ENCODE measurements at regions not wholly inside any gene's neighbourhood (a gene's known extent, or its start where the extent isn't known, plus 50 kb on each side); places are given as distances from the start of the nearest gene placed in this dataset.

DNA sequence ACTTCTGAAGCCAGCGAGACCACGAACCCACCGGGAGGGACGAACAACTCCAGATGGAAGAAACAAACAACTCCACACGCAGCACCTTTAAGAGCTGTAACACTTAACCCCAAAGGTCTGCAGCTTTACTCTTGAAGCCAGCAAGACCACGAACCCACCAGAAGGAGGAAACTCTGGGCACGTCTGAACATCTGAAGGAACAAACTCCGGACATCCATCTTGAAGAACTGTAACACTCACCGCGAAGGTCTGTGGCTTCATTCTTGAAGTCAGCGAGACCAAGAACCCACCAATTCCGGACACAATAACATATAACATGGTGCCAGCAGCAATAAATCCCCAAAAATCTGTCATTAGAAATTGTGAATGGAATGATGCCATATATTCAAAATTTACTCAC is 180.9 kb downstream of the TLE1 start:
- Mint-ChIP-seq H3K36me3 (ENCODE audit: low read depth) (no peaks in the 10 kb centered on the region), H3K4me3 (no peak overlapping the region), H3K27ac (no peak overlapping the region), H3K27me3 (ENCODE audit: low read depth) (no peaks in the 10 kb centered on the region), H3K9me3 (ENCODE audit: insufficient read depth) (no peaks in the 10 kb centered on the region), H3K4me1 (ENCODE audit: low read depth) (no peaks in the 10 kb centered on the region)
- DNase-seq = no peak
- ChIA-PET CTCF (no interaction called here), POLR2A (no interaction called here)
- no peak for ATAC-seq

DNA sequence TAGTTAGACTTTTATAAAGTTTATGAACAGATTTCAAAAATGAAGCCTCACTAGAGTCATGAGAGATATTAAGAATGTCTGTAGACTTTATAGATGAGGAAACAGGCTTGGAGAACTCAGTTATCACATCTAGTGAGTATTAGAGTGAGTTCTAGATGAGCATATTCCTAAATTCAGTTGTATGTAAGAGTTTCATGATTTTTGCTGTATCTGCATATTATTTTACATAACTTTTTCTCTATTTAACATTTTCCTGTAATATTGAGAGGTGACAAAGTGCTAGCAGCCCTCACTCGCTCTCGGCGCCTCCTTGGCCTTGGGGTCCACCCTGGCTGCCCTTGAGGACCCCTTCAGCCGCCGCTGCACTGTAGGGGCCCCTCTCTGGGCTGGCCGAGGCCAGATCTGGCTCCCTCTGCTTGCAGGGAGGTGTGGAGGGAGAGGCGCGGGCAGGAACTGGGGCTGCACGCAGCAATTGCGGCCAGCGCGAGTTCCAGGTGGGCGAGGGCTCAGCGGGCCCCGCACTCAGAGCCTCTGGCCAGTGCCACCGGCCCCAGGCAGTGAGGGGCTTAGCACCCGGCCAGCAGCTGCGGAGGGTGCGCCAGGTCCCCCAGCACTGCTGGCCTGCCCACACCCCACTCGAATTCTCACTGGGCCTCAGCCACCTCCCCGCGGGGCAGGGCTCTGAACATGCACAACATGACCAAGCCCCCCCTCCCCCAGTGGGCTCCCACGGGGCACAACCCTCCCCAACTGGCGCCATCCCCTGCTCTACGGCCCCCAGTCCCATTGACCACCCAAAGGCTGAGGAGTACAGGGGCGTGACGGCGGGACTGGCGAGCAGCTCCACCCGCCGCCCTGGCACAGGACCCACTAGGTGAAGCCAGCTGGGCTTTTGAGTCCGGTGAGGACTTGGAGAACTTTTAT is 182.1 kb downstream of the TLE1 start:
- H3K36me3 Mint-ChIP-seq (ENCODE audit: low read depth) = no peaks in the 10 kb centered on the region
- ATAC-seq (no peak), DNase-seq (no peak)
- no peak overlapping the region for H3K27ac Mint-ChIP-seq
- ChIA-PET POLR2A (no interaction called here), CTCF (no interaction called here)
- H3K9me3 Mint-ChIP-seq (ENCODE audit: insufficient read depth) = no peaks in the 10 kb centered on the region
- no peaks in the 10 kb centered on the region for H3K27me3 Mint-ChIP-seq (ENCODE audit: low read depth)
- H3K4me3 Mint-ChIP-seq = no peak overlapping the region
- no peaks in the 10 kb centered on the region for H3K4me1 Mint-ChIP-seq (ENCODE audit: low read depth)

DNA sequence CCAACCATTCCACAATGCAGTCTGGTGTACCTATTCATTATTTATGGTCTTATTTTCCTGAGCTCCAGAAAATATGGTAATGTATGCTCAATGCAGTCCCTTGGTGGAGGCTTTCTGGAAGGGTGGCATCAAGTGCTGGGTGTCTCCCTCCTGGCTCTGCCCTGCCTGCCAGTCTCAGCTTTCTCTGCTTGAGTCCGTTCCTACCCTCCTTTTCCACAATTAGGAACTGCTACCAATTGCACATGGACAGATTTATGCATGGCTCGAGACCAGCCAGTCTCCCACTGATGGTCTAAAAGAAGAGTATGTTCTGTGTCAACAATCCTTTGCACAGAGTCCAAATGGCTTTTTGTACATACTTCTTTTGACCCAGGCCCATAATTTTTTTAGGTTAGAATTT is 189.8 kb downstream of the TLE1 start:
- DNase-seq = no peak
- no peaks in the 10 kb centered on the region for H3K4me1 Mint-ChIP-seq (ENCODE audit: low read depth)
- no peak overlapping the region for H3K27ac Mint-ChIP-seq
- ChIA-PET POLR2A (no interaction called here), CTCF (no interaction called here)
- H3K4me3 Mint-ChIP-seq = no peak overlapping the region
- H3K9me3 Mint-ChIP-seq (ENCODE audit: insufficient read depth) = no peaks in the 10 kb centered on the region
- ATAC-seq = no peak
- no peaks in the 10 kb centered on the region for H3K27me3 Mint-ChIP-seq (ENCODE audit: low read depth)
- H3K36me3 Mint-ChIP-seq (ENCODE audit: low read depth) = no peaks in the 10 kb centered on the region

DNA sequence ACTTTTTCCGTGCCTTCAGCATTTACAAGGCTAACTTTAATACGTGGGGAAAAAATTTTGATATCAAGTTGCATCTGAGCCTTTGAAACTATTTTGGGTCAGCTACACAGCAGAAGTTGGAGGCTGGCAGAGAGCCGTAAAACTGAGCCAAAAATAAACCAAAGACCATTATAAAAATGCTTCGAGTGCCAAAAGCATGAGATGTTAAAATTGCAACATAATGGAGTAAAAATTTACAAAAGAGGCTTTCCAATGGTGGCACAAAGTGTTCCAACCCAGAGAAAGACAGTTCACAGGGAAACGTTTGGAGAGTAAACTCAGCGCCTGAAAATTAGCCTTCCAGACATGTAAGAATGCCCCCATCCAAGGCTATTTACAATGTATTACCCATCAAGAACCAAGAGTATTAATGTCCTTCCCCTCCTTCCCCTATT is 190.3 kb downstream of the TLE1 start:
- no peaks in the 10 kb centered on the region for H3K36me3 Mint-ChIP-seq (ENCODE audit: low read depth)
- ATAC-seq = no peak
- no peaks in the 10 kb centered on the region for H3K27me3 Mint-ChIP-seq (ENCODE audit: low read depth)
- H3K4me3 Mint-ChIP-seq = no peak overlapping the region
- POLR2A ChIA-PET = no interaction called here
- H3K27ac Mint-ChIP-seq = no peak overlapping the region
- H3K9me3 Mint-ChIP-seq (ENCODE audit: insufficient read depth) = no peaks in the 10 kb centered on the region
- no peak for DNase-seq
- H3K4me1 Mint-ChIP-seq (ENCODE audit: low read depth) = no peaks in the 10 kb centered on the region
- CTCF ChIA-PET = no interaction called here

DNA sequence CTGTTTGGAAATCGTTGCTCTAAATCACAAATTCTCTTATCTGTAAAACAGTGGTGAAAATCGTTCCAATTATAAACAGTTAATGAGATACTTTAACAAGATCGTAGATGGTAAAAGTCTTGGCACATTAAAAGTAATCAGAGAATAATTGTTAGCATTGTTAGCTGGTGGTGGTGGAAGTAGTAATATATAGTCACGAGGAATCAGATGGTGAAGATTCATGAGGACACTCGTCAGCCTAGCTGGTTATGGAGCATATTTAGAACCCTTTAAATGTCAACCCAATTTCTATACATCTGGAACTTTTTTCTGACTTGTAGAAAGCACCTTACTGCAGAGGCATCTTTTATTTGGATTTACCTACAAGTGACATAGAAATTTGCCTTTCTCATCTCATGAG is 190.8 kb downstream of the TLE1 start:
- ATAC-seq (no peak), DNase-seq (no peak)
- CTCF ChIA-PET = no interaction called here
- H3K9me3 Mint-ChIP-seq (ENCODE audit: insufficient read depth) = no peaks in the 10 kb centered on the region
- no peaks in the 10 kb centered on the region for H3K36me3 Mint-ChIP-seq (ENCODE audit: low read depth)
- H3K4me3 Mint-ChIP-seq = no peak overlapping the region
- no peaks in the 10 kb centered on the region for H3K27me3 Mint-ChIP-seq (ENCODE audit: low read depth)
- no peak overlapping the region for H3K27ac Mint-ChIP-seq
- no peaks in the 10 kb centered on the region for H3K4me1 Mint-ChIP-seq (ENCODE audit: low read depth)
- POLR2A ChIA-PET = no interaction called here

DNA sequence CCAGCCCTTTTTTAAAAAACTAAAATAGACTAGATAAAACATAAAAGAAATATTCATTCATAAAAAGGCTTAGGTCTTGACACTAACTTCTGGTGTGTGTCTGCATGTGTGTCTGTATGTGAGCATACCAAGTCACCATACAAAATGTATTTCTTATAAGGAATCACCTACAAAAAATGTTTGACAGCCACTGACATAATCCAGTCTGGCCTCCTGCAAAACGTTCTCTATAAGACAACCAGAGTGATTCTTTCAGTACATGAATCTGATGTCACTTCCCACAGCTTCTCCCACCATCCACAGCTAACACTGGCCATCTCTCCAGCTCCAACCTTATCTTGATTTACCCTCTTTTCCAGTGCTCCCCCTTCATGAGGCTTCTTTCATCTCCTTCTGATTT is 192.3 kb downstream of the TLE1 start:
- Mint-ChIP-seq H3K27ac (no peak overlapping the region), H3K9me3 (ENCODE audit: insufficient read depth) (no peaks in the 10 kb centered on the region), H3K36me3 (ENCODE audit: low read depth) (no peaks in the 10 kb centered on the region), H3K4me3 (no peak overlapping the region), H3K4me1 (ENCODE audit: low read depth) (no peaks in the 10 kb centered on the region), H3K27me3 (ENCODE audit: low read depth) (no peaks in the 10 kb centered on the region)
- ChIA-PET POLR2A (no interaction called here), CTCF (no interaction called here)
- ATAC-seq (no peak), DNase-seq (no peak)

DNA sequence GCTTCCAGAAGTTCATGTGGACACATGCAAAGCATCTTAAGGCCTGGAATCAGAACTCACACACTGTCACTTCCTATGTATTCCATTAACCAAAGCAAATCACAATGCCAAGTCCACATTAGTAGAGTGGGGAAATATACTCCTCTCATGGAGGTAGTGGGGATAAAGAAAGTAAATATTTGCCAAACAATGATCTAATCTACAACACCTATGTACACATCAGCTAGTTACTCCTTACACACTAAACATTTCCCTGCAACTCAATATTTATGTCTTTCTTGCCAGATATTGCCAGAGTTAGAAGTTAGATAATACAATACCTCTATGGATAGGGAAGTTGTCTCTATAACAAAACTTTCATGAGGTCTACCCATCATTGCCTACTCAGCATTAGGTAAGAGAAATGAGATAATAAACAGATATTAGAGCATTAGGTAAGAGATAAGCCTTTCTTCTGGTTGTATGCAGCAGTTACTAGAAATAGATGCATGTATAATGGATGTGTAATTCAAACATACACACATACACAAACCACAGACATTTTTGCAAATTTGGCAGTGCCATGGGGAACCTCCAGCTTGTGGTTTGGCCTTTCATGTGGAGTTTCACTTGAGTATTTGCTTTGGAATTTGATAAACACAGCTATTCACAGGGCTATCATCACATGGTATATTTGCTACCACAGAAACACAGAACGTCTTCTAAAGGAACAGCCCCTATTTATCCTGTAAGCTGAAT is 196.5 kb downstream of the TLE1 start:
- ChIA-PET CTCF (no interaction called here), POLR2A (no interaction called here)
- Mint-ChIP-seq H3K9me3 (ENCODE audit: insufficient read depth) (no peaks in the 10 kb centered on the region), H3K27me3 (ENCODE audit: low read depth) (no peaks in the 10 kb centered on the region), H3K27ac (no peak overlapping the region), H3K4me1 (ENCODE audit: low read depth) (no peaks in the 10 kb centered on the region), H3K4me3 (no peak overlapping the region), H3K36me3 (ENCODE audit: low read depth) (no peaks in the 10 kb centered on the region)
- DNase-seq (no peak), ATAC-seq (no peak)

DNA sequence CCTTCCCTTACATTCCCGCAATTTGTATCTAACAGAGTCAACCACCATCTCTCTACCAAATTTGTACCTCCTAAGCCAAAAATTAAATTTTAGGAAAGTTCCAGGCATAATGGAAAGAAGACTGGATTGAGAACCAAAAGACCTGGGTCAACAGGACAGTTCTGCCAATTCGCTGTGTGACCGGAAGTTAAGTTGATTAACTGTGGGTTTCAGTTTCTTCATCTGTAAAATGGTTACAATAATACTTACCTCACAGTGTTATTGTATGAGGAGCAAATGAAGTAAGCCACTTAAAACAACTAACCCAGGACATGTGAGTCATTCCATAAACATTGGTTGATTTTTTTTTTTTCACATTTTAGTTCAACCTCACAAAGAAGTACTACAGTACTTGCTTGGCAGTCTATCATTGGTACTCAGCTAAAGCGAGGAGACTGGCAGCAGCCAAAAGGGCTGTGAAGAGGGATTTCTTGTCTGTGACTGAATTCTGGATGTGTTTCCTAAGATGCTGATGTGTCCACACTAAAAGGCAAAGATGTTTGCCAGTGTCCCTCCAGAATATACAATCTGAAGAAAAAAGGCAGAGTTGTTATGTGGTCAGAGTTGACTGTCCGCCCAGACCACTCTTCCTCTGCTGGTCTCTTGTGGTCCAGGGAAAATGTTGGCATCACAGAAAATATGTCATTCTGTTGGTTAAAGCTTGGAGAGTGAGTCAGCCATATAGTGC is 198.6 kb downstream of the TLE1 start:
- Mint-ChIP-seq H3K4me1 (ENCODE audit: low read depth) (no peaks in the 10 kb centered on the region), H3K27me3 (ENCODE audit: low read depth) (no peaks in the 10 kb centered on the region), H3K36me3 (ENCODE audit: low read depth) (no peaks in the 10 kb centered on the region), H3K4me3 (no peak overlapping the region), H3K27ac (no peak overlapping the region), H3K9me3 (ENCODE audit: insufficient read depth) (no peaks in the 10 kb centered on the region)
- ChIA-PET POLR2A (no interaction called here), CTCF (no interaction called here)
- DNase-seq = no peak
- ATAC-seq = no peak

DNA sequence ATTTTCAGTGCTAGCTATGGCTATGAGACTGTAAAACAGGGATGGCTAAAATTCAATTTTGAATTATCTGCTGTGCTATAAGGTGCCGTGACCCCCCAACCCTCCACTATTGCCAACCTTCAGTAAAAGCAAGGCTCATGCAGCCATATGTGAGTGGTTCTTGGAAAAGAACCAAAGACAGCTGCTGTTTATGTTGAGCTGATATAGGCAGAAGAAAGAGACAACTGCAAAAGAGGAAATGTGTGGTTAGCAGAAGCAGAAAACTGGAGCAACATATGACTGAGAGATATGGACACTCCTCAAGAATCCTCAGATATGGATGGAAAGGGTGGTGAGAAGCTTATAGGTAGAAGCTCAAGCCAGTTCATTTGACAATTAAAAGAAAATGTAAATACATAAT is 200.3 kb downstream of the TLE1 start:
- ATAC-seq (no peak), DNase-seq (no peak)
- ChIA-PET CTCF (no interaction called here), POLR2A (no interaction called here)
- H3K9me3 Mint-ChIP-seq (ENCODE audit: insufficient read depth) = no peaks in the 10 kb centered on the region
- H3K36me3 Mint-ChIP-seq (ENCODE audit: low read depth) = no peaks in the 10 kb centered on the region
- no peak overlapping the region for H3K4me3 Mint-ChIP-seq
- no peaks in the 10 kb centered on the region for H3K4me1 Mint-ChIP-seq (ENCODE audit: low read depth)
- H3K27ac Mint-ChIP-seq = no peak overlapping the region
- no peaks in the 10 kb centered on the region for H3K27me3 Mint-ChIP-seq (ENCODE audit: low read depth)

DNA sequence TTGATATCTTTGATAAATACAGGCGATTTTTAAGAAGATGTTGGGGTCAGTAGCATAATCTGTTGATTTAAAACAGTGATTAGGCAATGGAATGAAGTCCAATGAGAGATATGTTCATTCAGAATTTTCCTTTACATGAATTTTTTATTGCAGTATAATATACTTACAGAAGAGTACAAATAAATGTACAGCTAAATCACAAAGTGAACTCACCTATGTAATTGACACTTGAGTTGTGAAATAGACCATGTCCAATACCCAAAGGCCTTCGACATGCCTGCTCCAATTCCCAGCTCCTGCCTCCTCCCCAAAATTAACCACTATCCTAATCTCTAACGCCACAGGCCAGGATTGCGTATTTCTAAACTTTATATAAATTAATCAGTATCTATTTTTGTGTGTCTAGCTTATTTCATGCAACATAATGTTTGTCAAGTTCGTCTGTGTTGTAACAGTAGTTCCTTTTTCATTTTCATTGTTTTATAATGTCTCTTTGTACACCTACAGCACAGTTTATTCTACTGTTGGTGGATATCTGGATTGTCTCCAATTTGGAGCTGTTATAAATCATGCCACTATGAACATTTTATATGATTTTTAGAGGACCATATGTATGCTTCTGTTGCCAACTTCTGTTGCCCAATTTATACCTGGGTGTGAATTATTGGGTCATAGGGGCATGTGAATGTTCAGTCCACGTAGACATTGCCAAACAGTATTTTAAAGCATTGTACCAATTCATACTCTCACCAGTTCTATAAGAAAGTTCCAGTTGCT is 208.3 kb downstream of the TLE1 start:
- Mint-ChIP-seq H3K9me3 (ENCODE audit: insufficient read depth) (no peaks in the 10 kb centered on the region), H3K27me3 (ENCODE audit: low read depth) (no peaks in the 10 kb centered on the region), H3K36me3 (ENCODE audit: low read depth) (no peaks in the 10 kb centered on the region), H3K4me1 (ENCODE audit: low read depth) (no peaks in the 10 kb centered on the region), H3K27ac (no peak overlapping the region), H3K4me3 (no peak overlapping the region)
- POLR2A ChIA-PET = no interaction called here
- CTCF ChIA-PET = no interaction called here
- ATAC-seq = no peak
- no peak for DNase-seq

DNA sequence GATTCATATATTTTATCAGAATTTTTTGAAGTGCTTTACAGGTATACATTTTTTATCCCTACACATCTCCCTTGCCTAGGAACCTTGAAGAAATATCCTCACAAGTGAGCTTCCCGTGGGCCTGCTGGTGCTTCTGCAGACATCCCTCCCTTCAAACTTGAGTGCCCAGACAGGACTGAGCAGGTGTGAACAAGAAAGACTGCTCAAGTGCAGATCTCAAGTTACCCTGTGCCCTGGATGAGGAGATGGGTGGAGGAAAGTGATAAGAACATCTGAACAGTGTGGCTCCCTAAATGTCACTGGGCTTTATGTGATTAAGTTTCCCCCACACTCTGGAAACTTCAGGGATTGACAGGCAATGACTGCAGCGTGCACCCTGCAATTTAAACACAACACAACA is 209.8 kb downstream of the TLE1 start:
- DNase-seq = no peak
- no peak overlapping the region for H3K27ac Mint-ChIP-seq
- no peaks in the 10 kb centered on the region for H3K27me3 Mint-ChIP-seq (ENCODE audit: low read depth)
- H3K36me3 Mint-ChIP-seq (ENCODE audit: low read depth) = no peaks in the 10 kb centered on the region
- no peaks in the 10 kb centered on the region for H3K9me3 Mint-ChIP-seq (ENCODE audit: insufficient read depth)
- no peaks in the 10 kb centered on the region for H3K4me1 Mint-ChIP-seq (ENCODE audit: low read depth)
- ChIA-PET CTCF (no interaction called here), POLR2A (no interaction called here)
- H3K4me3 Mint-ChIP-seq = no peak overlapping the region
- ATAC-seq = no peak

DNA sequence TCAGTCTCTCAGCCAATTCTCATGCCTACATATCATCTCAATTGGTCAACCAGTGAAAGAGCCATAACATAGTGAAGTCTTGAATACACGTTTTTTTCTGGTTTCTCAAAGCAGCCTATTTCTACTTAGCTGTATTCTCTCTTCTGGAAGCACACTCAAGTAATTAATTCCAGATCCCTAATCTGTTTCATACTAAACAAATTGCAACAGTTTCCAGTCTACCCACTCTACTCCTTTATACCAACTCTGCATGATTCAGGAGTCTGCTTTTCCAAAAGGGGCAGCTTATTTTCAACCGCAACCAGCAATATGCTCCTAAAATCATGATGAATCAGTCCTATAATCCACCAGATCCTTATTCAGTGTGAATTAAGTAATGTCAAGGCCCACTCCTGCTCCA is 211.7 kb downstream of the TLE1 start:
- CTCF ChIA-PET = no interaction called here
- H3K4me1 Mint-ChIP-seq (ENCODE audit: low read depth) = no peaks in the 10 kb centered on the region
- no peaks in the 10 kb centered on the region for H3K9me3 Mint-ChIP-seq (ENCODE audit: insufficient read depth)
- no peaks in the 10 kb centered on the region for H3K27me3 Mint-ChIP-seq (ENCODE audit: low read depth)
- H3K36me3 Mint-ChIP-seq (ENCODE audit: low read depth) = no peaks in the 10 kb centered on the region
- H3K27ac Mint-ChIP-seq = no peak overlapping the region
- POLR2A ChIA-PET = no interaction called here
- H3K4me3 Mint-ChIP-seq = no peak overlapping the region
- ATAC-seq (no peak), DNase-seq (no peak)
